Ishikawa (cell line): ENCODE measurements at regions not wholly inside any gene's neighbourhood (a gene's known extent, or its start where the extent isn't known, plus 50 kb on each side); places are given as distances from the start of the nearest gene placed in this dataset.

Experiments used
- CEBPB ChIP-seq: IDR thresholded peaks from 2 replicates; pipeline ENCODE4 v1.6.1; 2012
- EP300 ChIP-seq: IDR thresholded peaks from 2 replicates; pipeline ENCODE4 v1.6.1; 2012; ENCODE audit warnings: borderline replicate concordance
- MAX ChIP-seq: IDR thresholded peaks from 2 replicates; pipeline ENCODE4 v1.6.1; 2012
- REST ChIP-seq: IDR thresholded peaks from 2 replicates; pipeline ENCODE4 v1.6.1; 2012; ENCODE audit warnings: low read depth, mild to moderate bottlenecking
- TAF1 ChIP-seq: IDR thresholded peaks from 2 replicates; pipeline ENCODE4 v1.6.1; 2012; ENCODE audit warnings: low read depth, mild to moderate bottlenecking
- TEAD4 ChIP-seq: IDR thresholded peaks from 2 replicates; pipeline ENCODE4 v1.6.1; 2012

- TF ChIP-seq REST: no peak
- no peak for TF ChIP-seq TEAD4
- no peak for TF ChIP-seq MAX
- TF ChIP-seq TAF1: no peak
- no peak for TF ChIP-seq EP300
- peak; percentile 98 for TF ChIP-seq CEBPB
These were observed 262.3 kb downstream of the TAF11L14 start for GRCh38 chr5:17896605-17897004.
